ENCODE measurements at regions not wholly inside any gene's neighbourhood (a gene's known extent, or its start where the extent isn't known, plus 50 kb on each side); places are given as distances from the start of the nearest gene placed in this dataset.

DNA sequence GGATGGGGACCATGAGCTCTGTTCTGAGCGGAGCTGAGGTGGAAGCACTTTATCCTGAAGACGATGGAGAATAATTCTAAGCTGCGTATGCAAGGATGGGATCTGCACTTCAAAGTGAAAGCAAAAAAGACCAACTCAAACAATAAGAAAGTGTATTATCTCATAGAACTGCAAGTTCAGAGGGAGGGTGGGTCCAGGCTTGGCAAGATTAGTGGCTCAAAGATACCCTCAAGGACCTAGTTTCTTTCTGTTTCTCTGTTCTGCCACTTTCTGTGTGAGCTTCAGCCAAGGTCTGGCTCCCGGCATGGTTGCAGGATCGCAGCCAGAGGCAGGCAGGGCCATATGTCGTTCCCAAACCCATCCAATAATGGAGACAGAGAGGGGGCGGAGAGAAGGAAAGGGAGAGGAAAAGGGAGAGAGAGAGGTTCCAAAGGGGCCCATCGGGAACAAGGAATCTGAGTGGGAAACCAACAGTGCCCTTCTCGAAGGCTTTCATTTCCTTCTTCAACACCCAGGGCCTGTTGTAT is 169.2 kb upstream of the NCK2 start:
- TF ChIP-seq RAD21 (IDR thresholded peaks at IDR 0.05; ENCODE audit: low read depth), result no peak
- no peak for TF ChIP-seq FOXM1 (IDR thresholded peaks at IDR 0.05; ENCODE audit: borderline replicate concordance, low read depth)
- TF ChIP-seq CEBPB (IDR thresholded peaks at IDR 0.05), result no peak
- no peak for TF ChIP-seq NFIC (IDR thresholded peaks at IDR 0.05)
- no peak for TF ChIP-seq YY1 (IDR thresholded peaks at IDR 0.05; ENCODE audit: low read depth)
- no peak for TF ChIP-seq EP300 (IDR thresholded peaks at IDR 0.05; ENCODE audit: borderline replicate concordance)
- TF ChIP-seq, protein P1, sequence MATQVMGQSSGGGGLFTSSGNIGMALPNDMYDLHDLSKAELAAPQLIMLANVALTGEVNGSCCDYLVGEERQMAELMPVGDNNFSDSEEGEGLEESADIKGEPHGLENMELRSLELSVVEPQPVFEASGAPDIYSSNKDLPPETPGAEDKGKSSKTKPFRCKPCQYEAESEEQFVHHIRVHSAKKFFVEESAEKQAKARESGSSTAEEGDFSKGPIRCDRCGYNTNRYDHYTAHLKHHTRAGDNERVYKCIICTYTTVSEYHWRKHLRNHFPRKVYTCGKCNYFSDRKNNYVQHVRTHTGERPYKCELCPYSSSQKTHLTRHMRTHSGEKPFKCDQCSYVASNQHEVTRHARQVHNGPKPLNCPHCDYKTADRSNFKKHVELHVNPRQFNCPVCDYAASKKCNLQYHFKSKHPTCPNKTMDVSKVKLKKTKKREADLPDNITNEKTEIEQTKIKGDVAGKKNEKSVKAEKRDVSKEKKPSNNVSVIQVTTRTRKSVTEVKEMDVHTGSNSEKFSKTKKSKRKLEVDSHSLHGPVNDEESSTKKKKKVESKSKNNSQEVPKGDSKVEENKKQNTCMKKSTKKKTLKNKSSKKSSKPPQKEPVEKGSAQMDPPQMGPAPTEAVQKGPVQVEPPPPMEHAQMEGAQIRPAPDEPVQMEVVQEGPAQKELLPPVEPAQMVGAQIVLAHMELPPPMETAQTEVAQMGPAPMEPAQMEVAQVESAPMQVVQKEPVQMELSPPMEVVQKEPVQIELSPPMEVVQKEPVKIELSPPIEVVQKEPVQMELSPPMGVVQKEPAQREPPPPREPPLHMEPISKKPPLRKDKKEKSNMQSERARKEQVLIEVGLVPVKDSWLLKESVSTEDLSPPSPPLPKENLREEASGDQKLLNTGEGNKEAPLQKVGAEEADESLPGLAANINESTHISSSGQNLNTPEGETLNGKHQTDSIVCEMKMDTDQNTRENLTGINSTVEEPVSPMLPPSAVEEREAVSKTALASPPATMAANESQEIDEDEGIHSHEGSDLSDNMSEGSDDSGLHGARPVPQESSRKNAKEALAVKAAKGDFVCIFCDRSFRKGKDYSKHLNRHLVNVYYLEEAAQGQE (IDR thresholded peaks at IDR 0.05; ENCODE audit: low read depth), result no peak
